ENCODE measurements at regions not wholly inside any gene's neighbourhood (a gene's known extent, or its start where the extent isn't known, plus 50 kb on each side); places are given as distances from the start of the nearest gene placed in this dataset.

DNA sequence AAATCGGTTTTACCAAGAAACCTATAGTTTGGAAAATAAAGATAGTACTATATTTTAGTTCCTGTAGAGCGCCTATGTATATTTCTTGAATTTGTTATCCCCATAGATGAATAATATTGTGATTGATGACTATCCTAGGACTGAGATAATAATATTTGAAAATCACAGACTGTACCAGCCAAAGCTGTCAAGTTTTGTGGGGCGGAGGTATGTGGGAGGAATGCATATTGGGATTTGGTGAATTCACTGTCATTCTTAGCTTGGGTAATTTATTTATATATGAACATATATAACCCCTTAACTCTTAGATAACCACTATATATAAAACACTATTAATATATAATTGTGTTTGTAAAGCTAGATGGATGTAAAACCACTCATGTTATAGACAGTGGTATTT lies 205.5 kb upstream of the ARSJ start:
- 90 to 92% methylated on average over 3 of the region's 3 CpGs for WGBS, 2 donors
- Histone ChIP-seq H3K4me3 (no peak overlapping the region), H3K27ac (no peak overlapping the region), H3K9me3 (peaks cover 0 to 9% (median 0%) of the 10 kb centered on the region in 4 donors), H3K27me3 (no peaks in the 10 kb centered on the region), H3K36me3 (no peaks in the 10 kb centered on the region), H3K4me1 (peaks cover 0 to 4% (median 0%) of the 10 kb centered on the region in 4 donors)
- TF ChIP-seq POLR2A (IDR thresholded peaks at IDR 0.05) (no peak), EP300 (IDR thresholded peaks at IDR 0.05) (no peak)
- TF ChIP-seq, protein P1, sequence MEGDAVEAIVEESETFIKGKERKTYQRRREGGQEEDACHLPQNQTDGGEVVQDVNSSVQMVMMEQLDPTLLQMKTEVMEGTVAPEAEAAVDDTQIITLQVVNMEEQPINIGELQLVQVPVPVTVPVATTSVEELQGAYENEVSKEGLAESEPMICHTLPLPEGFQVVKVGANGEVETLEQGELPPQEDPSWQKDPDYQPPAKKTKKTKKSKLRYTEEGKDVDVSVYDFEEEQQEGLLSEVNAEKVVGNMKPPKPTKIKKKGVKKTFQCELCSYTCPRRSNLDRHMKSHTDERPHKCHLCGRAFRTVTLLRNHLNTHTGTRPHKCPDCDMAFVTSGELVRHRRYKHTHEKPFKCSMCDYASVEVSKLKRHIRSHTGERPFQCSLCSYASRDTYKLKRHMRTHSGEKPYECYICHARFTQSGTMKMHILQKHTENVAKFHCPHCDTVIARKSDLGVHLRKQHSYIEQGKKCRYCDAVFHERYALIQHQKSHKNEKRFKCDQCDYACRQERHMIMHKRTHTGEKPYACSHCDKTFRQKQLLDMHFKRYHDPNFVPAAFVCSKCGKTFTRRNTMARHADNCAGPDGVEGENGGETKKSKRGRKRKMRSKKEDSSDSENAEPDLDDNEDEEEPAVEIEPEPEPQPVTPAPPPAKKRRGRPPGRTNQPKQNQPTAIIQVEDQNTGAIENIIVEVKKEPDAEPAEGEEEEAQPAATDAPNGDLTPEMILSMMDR (IDR thresholded peaks at IDR 0.05): no peak
- no peak for DNase-seq (ENCODE audit: low spot score in 2 of 2)

DNA sequence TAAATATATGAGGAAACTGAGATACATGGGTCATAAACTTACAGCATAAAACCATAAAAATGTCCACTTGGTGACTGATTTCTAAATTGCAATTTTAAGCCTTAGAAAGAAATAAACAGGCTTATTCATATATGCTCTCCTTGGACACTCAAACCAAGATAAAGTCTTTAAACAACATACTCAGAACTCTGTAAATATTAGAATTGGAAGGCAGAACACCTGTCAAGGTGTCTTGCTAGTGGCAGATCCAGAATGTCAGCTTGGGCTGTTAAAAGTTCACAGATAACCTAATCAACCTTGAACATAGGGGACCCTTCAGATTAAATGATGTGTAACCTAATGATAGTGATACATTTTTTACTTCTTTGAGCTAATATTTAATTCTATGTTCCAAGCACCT lies 208.1 kb upstream of the ARSJ start:
- no peaks in the 10 kb centered on the region for H3K27me3 ChIP-seq
- peaks cover 0 to 2% (median 0%) of the 10 kb centered on the region in 4 donors for H3K9me3 ChIP-seq
- no peak overlapping the region for H3K27ac ChIP-seq
- no peaks in the 10 kb centered on the region for H3K4me1 ChIP-seq
- TF ChIP-seq EP300 (IDR thresholded peaks at IDR 0.05) (no peak), POLR2A (IDR thresholded peaks at IDR 0.05) (no peak)
- TF ChIP-seq, protein P1 (IDR thresholded peaks at IDR 0.05): no peak
- H3K4me3 ChIP-seq: no peak overlapping the region
- H3K36me3 ChIP-seq: no peaks in the 10 kb centered on the region
- DNase-seq (ENCODE audit: low spot score in 2 of 2): no peak

DNA sequence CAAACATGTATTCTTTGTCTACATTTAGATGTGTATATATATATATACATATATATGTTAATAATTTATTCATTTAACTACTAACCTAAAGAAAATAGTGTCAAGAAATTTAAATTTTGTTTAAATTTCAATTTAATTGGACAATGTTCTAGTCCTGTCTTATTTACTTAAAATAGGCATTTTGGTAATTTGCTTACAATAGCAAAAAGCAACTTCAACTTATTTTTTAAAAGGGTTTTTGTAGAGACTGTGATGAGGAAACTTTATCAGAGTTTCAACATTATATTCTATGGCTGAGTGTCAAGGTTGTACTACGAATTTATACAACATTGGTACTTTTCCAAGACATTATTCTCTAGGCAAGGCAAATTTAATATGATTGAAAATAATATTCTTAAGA lies 212.0 kb upstream of the ARSJ start:
- WGBS, 2 donors: 53 to 54% methylated on average over 1 of the region's 1 CpG
- Histone ChIP-seq H3K4me1 (no peaks in the 10 kb centered on the region), H3K27me3 (no peaks in the 10 kb centered on the region), H3K4me3 (no peak overlapping the region), H3K27ac (no peak overlapping the region), H3K36me3 (no peaks in the 10 kb centered on the region), H3K9me3 (no peaks in the 10 kb centered on the region)
- TF ChIP-seq POLR2A (IDR thresholded peaks at IDR 0.05) (no peak), EP300 (IDR thresholded peaks at IDR 0.05) (no peak)
- TF ChIP-seq, protein P1 (IDR thresholded peaks at IDR 0.05): no peak
- DNase-seq (ENCODE audit: low spot score in 2 of 2): no peak

DNA sequence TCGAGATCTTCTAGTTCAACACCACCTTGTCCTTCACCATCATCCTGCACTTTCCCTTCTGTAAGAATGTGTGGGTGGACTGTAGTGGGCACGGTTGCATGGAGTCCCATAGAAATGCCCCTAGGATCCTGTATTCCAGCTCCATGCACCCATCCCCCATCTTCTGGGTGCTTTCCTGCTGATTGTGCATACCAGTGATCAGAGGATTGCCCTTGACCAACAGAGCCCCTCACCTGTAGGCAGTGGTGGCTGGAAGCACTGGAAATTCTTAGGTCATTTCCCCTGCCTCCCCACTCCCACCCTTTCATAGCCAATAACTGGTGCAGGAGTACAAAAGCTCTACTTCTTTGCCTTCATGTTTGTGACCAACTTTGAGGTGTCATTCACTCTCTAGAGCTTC lies 213.4 kb upstream of the ARSJ start:
- 71 to 77% methylated on average over 2 of the region's 2 CpGs for WGBS, 2 donors
- no peaks in the 10 kb centered on the region for H3K9me3 ChIP-seq
- no peak for DNase-seq (ENCODE audit: low spot score in 2 of 2)
- H3K4me3 ChIP-seq: no peak overlapping the region
- TF ChIP-seq, protein P1 (IDR thresholded peaks at IDR 0.05): no peak
- no peak for TF ChIP-seq POLR2A (IDR thresholded peaks at IDR 0.05)
- TF ChIP-seq EP300 (IDR thresholded peaks at IDR 0.05): no peak
- H3K27ac ChIP-seq: no peak overlapping the region
- H3K36me3 ChIP-seq: no peaks in the 10 kb centered on the region
- no peaks in the 10 kb centered on the region for H3K27me3 ChIP-seq
- no peaks in the 10 kb centered on the region for H3K4me1 ChIP-seq

DNA sequence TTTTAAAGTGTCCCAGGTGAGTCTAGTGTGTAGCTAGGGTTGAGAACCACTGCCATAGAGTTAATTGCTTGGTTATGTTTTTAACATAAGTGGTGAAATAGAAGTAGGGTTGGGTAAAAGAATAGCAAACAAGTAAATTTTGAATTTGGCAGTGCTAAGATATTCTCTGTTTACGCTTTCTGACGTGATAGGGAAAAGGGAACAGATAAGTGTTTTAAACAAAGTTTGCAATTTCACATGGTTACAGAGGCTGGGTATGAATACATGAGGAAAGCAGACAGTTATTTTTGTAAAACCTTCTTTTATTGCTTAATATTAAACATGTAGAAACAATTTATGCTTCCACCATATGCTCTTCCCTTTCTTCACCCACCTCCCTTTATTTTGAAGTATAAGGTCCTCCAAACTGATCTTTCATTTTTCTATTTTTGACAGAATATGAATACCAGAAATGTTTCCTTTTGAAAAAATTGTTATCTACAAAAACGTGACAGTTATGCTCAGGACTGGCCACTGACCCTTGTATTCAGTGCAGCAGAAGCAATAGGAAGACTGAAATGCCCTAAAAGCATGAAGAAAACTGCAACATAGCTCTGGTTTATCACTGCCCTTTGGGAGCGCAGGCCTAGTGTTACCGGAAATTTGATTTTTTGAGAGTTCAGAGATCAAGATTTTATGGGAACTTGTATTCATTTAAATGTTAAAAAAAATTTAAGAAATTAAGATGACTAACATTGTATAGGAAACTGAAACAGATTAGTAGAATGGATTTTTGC lies 214.4 kb upstream of the ARSJ start:
- DNase-seq (ENCODE audit: low spot score in 2 of 2): no peak
- Histone ChIP-seq H3K4me3 (no peak overlapping the region), H3K27ac (no peak overlapping the region), H3K36me3 (no peaks in the 10 kb centered on the region), H3K4me1 (no peaks in the 10 kb centered on the region), H3K9me3 (no peaks in the 10 kb centered on the region), H3K27me3 (no peaks in the 10 kb centered on the region)
- no peak for TF ChIP-seq EP300 (IDR thresholded peaks at IDR 0.05)
- no peak for TF ChIP-seq POLR2A (IDR thresholded peaks at IDR 0.05)
- TF ChIP-seq, protein P1 (IDR thresholded peaks at IDR 0.05): no peak
- 59 to 68% methylated on average over 5 of the region's 5 CpGs for WGBS, 2 donors
